OCI-M1 (cell line): ENCODE measurements at regions not wholly inside any gene's neighbourhood (a gene's known extent, or its start where the extent isn't known, plus 50 kb on each side); places are given as distances from the start of the nearest gene placed in this dataset.
"Not testable (repeated sequence)": the region's sequence is repeated elsewhere in the genome, so short reads cannot be mapped to it uniquely, and the experiment has no call there.

Source experiments
- DNase-seq: peaks from one replicate; lab custom pipeline; 2025; lab: John Stamatoyannopoulos, UW

- no peak for DNase-seq
These were observed 452.9 kb downstream of the CCER1 start for GRCh38 chr12:90502070-90502469.

GRCh38 chr12:90501412-90501811, 453.6 kb downstream of the CCER1 start:
- no peak for DNase-seq

DNA sequence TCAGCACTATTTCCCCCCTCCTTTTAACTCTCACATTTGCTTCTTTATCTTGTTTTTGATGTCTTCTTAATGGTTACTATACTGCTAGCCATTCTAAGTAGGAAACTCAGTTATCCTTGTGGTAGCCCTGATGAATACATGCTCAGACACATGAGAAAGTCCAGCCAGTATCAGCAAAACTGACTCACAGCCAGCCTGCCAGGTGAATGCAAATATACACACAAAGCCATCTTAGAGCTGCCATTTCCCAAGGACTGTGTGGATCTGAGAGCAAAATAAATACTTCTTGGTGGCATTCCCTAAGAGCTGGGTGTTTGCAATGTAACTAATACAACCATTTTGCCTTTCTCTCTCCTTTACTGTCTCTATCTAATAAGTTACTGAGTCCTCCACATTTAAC, 455.2 kb downstream of the CCER1 start:
- no peak for DNase-seq

- no peak for DNase-seq
These were observed 456.9 kb downstream of the CCER1 start for GRCh38 chr12:90497923-90498545.

- DNase-seq, result no peak
These were observed 464.6 kb downstream of the CCER1 start for GRCh38 chr12:90490355-90490754.

DNA sequence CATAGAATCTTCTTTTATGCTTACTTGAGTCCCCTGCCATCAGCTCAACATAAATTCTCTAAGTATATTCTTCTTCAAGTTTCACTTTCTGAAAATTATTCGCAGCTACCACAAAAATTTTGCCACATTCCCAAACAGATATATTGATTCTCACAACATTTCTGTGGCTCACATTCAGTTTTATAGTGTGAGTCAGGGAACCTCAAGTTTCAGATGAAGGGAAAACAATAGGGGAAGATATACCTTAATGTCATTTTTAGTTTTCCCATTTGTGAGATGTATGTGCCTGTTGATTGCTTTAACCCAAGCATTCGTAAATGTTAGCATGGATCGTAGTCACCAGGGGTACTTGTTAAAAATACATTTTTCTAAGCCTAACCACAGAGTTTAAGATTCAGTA, 465.8 kb downstream of the CCER1 start:
- no peak for DNase-seq

DNA sequence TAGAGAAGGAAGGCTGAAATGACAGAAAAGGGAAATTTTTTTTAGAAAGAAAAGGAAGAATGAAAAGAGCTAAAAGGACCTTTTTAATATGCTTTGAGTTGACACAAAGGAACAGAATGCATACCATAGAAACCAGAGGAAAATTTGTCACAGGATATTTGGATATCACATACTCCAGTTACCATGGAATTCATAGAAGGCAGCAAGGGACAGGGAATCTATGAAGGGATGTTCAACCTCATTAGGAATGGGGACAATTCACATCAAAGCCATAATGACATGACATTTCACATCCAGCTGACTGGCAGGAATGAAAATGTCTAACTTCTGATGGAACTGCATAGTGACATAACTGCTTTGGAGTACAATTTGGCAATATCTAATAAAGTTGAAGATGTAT, 469.4 kb downstream of the CCER1 start:
- DNase-seq, result no peak

DNA sequence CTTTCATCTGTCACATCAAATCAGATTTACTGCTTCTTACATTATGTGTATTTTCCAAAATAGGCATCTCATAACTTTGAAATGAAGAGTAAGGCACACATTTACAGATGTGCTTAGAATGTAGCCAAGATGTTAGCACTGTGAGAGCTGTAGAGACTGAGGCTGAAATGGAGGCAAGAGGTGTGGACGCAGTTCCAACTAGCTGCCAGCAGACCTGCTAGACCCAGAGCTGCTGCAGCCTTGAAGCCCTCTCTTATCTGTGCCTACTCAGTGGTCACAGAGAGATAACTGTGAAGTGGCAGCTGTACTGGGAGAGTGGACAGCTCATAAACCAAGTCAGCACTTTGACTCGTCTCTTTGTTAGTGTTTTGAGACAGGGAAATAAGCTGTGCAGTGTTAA, 470.9 kb downstream of the CCER1 start:
- DNase-seq, result peak; percentile 60

DNA sequence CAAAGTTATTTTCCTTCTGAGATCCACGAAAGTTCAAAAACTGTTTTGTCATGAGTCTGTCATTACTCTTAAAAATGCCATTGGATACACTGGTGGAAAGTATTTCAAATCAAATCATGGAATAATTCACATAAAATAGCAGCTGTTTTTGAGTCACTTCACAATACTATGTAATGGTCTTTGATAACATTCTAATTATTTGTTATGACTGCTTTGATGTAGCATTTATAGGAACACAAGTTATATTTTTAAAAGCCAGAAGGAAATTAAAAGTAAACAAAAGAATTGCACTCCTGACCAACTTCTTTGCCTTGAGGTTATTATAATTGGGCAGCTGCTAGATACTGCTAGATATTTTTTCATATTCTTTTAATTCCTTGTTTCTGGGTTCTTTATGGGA, 473.2 kb downstream of the CCER1 start:
- no peak for DNase-seq

DNA sequence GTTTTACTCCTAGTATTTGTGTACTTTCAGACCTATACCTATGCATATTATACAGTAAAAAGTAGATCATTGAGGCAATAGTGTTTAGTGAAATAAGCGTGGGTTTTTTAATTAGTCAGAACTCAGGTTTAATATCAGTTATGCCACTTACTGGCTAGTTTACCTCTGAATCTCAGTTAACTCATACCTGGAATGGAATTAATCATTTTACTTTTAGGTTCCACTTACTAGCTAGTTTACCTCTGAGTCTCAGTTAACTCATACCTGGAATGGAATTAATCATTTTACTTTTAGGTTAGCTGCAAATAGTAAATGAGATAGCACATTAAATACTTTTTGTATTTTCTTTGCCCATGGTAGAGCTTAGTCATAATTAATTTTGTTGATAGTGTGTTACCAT, 475.7 kb downstream of the CCER1 start:
- DNase-seq, result no peak

DNA sequence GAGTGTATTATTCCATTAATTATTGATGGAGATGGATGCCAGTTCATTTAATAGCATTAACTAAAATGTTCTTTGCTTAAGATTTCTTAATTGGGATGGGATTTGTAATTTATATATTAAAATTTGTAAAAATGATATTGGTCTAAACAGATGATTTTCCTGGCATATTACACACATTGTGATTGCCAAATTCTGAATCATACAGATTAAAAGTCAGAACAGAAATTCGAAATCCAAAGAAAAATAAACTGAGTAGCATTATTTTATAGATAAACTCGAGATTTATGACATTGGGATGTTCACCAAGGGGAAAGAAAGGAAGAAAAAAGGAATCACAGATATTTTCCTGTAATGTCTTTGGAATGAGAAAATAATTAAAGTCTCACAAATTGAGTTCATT, 481.1 kb downstream of the CCER1 start:
- no peak for DNase-seq

DNA sequence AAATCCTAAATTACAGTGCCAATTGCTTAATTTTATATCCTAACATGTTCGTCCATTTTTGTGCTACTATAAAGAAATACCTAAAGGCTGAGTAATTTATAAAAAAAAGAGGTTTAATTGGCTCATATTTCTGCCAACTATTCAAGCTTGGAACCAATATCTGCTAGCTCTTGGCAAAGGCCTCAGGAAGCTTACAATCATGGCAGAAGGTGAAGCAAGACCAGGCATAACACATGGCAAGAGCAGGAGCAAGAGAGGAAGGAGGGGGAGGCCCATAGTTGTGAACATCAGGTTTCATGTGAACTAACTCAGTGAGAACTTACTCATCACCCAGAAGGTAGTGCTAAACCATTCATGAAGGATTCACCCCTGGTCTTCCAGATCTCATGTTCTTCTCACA, 494.3 kb downstream of the CCER1 start:
- DNase-seq, result no peak

- DNase-seq, result no peak
These were observed 498.7 kb downstream of the CCER1 start for GRCh38 chr12:90456248-90456647.

- DNase-seq, result no peak
These were observed 499.2 kb downstream of the CCER1 start for GRCh38 chr12:90455756-90456155.

DNA sequence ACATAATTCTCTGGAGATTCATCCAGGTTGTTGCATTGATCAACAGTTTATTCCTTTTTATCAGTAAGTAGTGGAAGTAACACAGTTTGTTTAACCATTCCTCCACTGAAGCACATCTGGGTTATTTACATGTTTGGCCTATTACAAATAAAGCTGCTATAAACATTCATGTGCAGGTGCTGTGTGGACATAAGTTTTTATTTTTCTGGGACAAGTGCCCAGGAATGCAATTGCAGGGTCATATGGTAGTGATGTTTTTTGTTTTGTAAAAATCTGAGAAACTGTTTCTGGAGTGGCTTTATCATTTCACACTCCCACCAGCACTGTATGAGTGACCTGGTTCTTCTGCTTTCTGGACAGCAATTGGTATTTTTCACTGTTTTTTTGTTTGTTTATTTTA, 505.4 kb downstream of the CCER1 start:
- DNase-seq, result no peak

- DNase-seq, result not testable (repeated sequence)
These were observed 511.5 kb downstream of the CCER1 start for GRCh38 chr12:90443466-90443865.

DNA sequence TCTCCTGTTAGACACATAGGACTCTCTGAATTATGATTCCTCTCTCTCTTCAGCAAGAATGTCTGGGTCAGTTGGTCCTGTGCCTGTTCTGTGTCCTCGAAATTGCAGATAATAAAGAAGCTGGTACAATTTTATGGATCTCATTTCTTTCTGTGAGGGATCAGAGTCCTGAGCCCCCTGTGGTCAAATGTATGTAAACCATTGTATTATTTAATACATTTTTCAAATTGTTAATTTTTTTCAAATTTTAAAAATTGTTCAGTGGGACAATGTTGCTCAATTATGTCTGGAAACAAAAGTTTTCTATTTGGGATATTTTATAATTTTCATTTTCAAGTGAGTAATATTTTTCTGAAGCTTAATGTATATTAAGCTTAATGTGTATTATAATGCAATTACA, 513.5 kb downstream of the CCER1 start:
- DNase-seq, result no peak

DNA sequence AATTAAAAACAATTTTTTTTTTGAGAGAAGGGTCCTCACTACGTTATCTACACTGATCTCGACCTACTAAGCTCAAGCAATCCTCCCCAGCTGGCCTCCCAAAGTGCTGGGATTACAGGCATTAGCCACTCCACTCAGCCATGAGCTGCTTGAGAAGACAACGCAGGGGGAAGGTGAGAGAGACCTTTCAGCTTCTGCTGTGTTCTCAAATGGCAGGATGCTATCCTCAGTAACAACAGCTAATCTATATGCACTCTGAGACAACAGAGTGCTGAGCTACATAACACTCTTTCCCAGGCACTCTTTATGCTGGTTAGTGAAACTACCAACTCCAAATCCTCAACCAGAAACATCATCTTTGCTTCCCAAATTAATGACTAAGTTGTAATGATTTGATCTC, 526.1 kb downstream of the CCER1 start:
- no peak for DNase-seq

GRCh38 chr12:90428465-90428864, 526.5 kb downstream of the CCER1 start:
- no peak for DNase-seq

DNA sequence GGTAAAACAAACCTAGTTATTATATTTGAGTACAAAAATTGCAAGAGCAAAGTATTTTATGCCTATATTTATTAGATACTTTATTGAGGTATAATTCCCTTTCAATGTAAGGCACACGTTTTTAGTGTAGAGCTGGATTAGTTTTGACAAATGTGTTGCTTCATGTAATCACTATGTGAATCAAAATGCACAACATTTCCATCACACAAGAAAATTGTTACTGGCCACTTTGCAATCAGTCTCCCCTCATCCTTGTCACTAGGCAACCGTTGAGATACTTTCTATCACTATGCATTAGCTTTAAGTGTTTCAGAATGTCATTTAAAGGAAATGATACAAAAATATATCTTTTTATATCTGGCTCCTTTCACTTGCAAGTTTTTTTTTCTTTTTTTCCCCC, 531.0 kb downstream of the CCER1 start:
- DNase-seq, result no peak

GRCh38 chr12:90410962-90411361, 544.0 kb downstream of the CCER1 start:
- DNase-seq, result no peak

- DNase-seq, result no peak
These were observed 547.1 kb downstream of the CCER1 start for GRCh38 chr12:90407841-90408240.

DNA sequence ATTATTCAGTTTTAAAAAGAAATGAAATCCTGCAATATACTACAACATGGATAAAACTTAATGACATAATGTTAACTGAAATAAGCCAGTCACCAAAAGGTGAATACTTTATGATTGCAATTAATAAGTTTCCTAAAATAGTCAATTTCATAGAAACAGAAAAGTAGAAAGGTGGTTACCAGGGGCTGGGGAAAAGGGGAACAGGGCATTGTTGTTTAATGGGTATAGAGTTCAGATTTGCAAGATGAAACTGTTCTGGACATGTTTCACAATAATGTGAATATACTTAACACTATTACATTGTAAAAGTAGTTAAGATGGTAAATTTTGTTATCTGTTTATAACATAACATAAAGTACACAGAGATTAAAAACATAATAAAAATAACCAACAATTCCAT, 550.9 kb downstream of the CCER1 start:
- DNase-seq, result no peak

GRCh38 chr12:90401185-90401584, 553.8 kb downstream of the CCER1 start:
- no peak for DNase-seq

DNA sequence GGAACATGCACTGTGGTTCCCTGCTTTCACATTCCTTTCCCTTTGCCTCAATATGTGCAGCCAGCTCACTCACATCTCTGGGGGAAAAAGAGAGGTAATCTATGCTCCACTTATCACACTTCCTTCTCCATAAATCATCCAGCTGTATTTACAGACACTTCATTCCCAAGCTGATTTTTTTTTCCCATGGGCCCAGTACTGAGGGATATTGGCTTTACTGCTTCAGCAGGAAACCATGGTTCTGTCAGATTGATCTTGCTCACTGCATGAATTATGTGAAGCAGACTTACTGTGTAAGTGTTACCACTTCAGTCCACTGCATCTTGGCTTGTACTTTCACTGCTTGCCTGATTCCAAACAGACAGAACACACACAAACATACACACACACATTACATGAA, 555.6 kb downstream of the CCER1 start:
- no peak for DNase-seq
